KG1 (cell line): ENCODE measurements at regions not wholly inside any gene's neighbourhood (a gene's known extent, or its start where the extent isn't known, plus 50 kb on each side); places are given as distances from the start of the nearest gene placed in this dataset.

Source experiments
- DNase-seq: peaks from one replicate; lab custom pipeline; 2025; lab: John Stamatoyannopoulos, UW

DNA sequence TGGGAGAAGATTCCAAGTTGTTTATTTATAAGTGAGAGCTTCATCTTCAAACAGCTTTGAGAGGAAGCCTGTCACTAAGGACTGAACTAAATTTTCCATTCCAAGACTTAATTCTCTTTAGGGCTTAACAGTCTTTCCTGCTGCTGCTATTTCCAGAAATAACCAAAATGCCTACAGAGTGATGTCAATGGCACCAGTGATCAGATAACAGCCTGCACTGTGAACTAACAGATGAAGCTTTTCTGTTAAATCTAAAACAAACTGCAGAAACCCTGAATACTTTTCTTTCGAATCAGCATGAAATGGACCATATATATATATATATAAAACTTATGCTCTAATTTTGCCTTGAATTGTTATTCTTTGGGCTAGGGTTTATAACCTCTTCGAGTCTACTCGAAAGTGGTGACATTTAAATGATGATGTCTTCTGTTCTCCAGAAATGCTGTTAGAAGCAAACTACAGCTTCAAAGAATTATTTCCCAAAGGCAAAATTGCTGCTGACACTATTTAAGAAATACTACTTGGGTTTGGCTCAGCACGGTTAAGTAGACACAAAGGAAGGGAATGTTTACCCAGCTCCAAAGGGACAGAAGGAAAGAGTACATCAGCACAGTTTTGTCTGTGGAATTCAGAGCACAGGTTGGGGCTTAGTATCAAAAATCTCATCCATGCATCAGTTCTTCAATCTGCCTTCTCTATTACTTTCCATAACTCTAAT lies 238.5 kb upstream of the LRRN1 start:
- no peak for DNase-seq

DNA sequence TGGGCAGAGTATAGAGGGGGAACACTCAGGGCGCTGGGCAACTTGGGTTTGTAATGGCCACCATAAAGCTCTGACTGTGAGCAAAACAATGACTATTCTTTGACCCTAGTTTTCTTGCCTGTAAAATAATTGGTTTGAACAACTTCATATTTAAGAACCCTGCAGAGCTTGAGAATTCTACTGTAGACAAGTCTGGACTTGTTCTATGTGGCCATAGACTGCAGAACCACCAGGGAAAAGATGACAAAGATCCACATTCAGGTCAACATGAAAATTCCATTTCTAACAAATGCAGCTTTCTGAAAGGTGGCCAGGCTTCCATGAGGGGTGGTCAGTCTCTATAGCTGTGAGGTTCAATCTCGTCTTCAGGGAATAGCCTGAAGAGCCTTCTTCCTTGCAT lies 239.4 kb upstream of the LRRN1 start:
- no peak for DNase-seq

DNA sequence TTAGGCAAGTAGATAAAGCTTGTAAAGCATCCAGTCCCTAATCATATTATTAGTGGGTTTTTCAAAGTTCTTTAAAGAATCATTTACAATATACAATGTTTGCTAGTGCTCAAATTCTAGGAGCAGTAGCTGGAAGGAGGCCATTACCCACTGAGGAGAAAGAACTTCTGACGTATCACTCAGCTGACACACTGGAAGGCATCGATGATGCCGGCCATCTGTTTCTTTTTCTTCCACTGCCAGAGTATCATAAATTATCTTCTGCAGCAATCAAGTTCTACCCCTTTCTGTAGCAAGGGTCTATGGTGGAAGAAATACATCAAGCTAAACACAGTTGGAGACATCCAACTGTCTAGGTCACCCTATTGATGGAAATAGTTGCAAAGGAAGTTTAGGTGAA lies 243.2 kb upstream of the LRRN1 start:
- DNase-seq = no peak

DNA sequence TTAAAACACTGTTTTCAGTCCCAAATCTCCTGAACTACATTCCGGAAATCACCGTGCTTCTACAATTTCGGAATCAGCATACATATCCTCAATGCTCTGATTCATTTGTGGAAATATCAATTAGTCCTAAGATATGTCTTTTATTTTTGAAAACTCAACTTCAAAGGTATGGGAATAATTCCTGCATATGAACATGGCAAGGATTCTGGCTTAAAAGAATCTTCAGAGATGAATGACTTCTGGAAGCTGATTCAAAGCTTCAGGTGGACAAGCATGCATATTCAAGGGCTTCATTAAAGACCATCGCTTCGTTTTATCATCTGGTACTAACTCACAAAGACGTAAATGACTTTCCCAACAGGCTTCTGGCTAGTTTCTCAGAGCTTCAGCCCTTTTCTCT lies 246.0 kb upstream of the LRRN1 start:
- DNase-seq = no peak

DNA sequence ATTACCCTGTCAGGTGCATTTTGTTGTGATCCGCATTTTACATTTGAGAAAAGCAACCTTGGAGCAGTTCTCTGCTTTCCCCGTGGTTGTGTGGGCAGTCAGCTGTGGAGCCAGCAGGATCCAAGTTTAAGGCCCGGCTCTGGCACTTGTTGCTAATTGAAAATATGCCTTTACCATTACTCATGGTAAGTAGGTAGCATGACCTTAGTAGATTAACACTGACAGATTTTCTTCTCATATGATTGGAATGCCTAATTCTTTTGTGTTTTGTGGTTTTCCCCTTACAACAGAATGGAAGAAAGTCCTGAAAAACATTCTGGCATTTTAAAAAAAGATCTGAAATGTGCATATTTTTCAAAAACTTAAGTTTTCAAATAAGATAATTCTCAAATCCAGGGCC lies 246.5 kb upstream of the LRRN1 start:
- no peak for DNase-seq

DNA sequence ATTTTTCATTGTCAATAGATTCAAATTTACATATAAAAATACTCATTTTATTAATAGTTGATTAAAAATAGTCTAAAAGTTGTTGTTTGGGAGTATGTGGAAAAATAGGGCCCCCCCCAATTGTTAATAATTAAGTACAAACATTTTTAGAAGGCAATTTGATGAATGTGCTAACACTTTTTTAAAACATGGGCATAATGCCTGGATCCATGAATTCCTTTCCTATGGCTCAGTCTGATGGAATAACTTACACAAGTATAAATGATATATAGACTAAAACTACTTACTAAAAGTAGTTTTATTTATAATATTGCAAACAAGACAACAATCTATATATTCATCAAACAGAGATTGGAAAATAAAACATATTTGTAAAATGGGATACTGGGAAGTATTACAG lies 247.2 kb upstream of the LRRN1 start:
- no peak for DNase-seq

DNA sequence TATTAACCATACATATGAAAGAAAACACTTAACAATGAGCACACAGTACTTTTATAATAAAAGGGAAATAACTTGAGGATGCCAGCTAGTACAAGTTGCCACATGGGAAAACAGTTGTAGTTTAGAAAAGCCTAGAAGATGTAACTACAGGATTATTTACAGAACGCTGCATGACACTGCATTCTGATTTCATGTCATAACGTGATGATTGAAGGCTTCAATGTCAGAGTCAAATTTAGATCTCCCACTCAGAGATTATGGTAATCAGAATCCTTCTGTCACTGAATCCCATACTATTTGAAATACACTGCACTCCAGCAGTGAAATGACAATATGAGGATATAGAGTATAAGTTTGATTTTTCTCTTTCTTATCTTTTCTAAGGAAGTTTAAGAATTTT lies 253.9 kb upstream of the LRRN1 start:
- no peak for DNase-seq

DNA sequence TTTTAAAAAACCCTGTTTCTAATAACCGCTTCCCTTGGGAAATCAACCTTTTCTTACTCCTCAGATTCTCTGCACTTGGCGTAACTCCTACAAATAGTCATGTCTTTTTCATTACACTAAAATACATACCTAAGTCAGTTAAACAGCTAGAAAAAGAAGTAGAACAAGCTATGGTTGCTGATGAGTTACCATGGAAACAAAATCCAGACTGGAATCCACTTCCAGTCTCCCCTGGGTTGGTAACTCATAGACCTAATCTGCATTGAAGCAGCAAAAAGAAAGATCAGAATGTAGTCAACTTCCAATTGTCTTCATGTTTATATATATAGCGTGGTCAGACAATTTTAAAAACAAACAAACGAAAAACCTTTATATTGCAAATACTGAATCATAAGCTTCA lies 260.8 kb upstream of the LRRN1 start:
- DNase-seq = no peak

DNA sequence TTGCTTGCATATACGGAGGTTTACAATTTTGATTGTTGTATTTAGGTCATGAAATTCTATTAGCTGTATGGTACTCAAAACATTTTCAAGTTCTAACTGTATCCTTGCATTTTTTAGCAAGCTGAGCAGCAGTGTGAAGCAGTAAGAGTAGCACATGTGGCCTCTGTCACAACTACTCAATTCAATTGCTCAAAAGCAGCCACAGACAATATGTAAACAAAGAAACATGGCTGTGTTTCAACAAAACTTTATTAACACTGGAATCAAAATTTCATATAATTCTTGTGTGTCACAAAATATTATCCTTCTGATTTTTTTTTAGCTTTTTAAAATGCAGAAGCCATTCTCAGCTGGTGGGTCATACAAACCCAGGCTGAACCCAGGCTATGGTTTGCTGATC lies 266.7 kb upstream of the LRRN1 start:
- DNase-seq = no peak

DNA sequence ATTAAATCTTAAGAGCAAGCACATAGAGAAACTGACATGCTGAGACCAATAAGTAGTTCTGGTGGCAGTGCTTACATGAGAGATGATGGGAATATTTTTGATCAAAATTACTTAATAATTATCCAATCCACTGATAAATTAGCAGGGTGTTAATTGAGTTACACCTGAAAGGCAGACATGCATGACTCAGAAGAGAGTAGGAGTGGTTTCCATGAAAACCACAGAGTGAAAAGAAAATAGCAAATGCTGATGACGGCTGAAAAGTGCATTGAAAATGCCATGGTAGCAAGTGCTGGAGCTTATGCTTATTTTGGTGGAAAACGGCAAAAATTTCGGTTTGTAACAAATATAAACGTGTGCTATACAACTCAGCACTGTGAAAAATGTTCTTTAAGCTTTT lies 267.8 kb upstream of the LRRN1 start:
- DNase-seq = no peak

DNA sequence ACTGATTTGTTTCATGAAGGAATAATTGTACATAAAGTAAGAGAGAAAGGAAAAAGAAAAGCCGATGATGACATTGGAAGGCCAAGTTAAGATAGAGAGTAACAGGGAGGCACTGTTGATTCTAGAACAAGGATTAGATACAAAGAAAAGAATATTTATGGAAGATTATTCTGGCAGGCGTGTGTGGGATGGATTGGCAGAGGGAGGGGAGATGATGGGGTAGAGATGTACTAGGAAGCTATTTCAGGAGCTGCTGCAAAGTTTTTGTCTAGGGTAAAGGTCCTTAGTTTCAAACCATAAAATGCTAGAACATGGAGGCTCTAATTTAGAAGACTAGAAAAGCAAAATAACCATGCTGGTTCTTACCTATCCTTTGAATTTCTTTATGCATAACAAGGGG lies 280.0 kb upstream of the LRRN1 start:
- no peak for DNase-seq

DNA sequence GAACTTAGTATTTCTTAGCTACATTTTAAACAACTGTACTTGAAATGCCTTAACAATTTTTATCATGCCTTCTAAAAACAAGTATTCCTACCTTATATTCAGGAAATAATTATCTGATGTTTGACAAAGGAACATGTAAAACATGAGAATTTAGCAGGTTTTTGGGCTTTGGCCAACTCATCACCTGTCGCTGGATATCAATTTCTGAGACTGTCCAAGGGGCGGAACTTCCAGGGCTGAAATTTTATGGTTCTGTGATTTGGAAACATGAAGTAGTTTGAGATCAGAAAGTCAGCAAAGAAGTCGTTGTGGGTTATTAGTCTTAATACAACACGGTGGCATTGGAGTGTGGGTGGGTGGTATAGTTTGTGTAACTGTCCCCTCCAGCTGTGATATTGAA lies 282.2 kb upstream of the LRRN1 start:
- DNase-seq = no peak

DNA sequence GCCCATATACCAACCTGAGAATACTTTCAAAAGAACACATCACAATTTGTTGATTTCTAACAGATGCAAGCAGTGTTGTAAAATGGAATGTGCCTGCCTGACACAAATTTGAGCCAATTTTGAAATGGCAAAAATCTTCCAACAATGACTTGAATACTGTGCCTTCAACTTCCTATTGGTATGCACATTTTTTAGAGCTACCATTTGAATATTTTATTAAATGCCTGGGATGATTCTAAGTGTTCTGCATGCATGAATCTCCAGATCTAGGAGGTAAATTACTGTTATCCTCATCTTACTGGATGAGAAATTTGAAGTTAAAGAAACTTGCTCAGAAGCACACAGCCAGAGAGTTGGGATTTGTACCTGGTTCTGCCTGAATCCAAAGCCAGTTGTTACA lies 282.8 kb upstream of the LRRN1 start:
- DNase-seq = no peak

DNA sequence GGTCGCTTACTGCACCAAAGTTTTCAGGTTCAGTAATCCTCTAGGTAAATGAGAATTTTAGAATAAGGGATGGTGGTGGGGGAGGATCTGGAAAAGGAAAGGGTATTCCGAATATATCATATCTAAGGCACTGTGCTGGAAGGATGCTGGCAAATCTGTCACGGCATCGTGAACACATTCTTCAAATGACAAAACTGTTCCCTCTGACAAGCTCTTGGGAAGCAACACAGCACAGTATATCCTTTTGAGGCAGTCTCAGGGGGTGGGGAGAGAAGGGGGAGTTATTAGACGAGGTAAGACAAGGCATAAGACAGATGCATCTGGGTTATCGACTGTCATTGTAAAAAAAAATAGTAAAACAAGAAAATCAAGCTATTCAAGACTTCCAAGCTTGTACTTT lies 289.6 kb upstream of the LRRN1 start:
- DNase-seq = no peak

DNA sequence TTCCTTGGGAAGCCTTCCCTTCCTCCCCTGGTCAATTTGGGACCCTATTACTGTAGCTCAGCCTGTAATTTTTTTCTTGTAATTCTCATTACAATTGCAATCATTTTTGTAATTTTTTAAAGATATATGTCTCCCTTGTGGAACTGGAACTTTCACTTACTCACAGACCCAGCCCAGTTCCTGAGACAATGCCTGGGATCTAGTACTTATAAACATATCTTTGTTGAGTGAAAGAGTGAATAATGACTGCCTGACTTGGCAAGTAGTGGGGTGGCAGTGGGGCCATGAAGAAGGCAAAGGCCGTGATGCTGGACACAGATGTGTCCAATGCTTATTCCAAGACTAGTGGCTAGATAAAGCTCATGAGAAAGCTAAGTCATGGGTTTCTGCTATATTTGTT lies 294.5 kb upstream of the LRRN1 start:
- DNase-seq = no peak

DNA sequence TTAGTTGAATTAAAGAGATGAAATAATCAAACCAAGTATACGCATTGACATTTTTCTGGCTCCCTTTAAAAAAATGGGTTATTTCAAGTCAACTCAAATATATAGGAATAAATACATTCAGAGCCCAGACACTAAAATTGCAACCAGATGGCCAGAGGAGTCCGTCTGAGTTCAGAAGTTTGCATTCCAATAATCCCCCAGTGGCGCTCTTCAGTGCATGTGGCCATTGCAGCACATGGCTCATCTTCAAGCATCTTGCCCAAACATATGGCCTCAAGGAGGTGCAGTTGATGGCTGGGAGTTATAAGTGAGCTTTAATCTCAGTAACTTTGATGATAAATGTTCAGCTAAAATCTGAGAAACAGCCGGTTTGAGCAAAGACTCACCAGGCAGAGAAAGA lies 295.8 kb upstream of the LRRN1 start:
- DNase-seq = no peak

DNA sequence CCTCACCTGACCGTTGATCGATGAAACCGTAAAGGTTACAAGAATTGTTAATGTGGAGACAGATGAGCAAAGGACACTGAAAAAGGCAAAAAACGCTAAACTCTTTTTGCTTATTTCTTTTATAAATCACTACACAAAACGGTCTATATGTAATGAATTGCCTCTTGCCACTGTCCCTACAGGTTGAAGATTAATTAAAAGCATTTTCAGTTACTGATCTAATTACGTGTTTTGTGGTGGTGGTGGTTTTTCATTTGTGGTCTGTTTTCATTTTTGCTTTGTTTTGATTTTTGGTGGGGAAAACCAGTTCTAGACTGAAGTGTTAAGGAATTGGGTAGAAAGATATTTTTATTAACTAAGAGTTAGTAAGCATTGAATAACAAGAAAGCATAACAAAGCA lies 299.2 kb upstream of the LRRN1 start:
- DNase-seq = no peak

DNA sequence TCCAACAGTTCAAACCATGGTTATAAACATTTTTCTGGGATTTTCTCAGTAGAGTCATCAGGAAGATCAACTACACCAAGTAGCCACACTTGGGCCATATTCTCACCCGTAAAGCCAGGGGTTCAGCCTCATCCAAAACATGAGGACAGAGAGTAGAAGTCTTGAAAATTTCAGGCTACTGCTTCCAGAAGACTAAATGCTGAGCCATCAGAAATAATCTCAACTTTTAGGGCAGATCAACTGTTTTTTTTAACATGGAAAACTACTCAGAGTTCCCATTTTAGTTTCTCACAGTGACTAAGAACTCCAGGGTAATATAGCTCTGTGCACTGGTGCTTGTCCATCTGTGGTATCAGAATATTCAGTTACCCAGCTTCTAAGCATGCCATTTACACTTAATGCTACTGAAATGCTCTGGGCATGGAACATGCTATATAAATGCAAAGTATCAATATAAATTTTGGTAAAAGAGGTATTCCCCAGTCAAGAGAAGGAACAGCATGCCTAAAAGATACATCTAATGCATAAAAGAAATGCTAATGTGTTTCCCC lies 300.1 kb upstream of the LRRN1 start:
- no peak for DNase-seq

DNA sequence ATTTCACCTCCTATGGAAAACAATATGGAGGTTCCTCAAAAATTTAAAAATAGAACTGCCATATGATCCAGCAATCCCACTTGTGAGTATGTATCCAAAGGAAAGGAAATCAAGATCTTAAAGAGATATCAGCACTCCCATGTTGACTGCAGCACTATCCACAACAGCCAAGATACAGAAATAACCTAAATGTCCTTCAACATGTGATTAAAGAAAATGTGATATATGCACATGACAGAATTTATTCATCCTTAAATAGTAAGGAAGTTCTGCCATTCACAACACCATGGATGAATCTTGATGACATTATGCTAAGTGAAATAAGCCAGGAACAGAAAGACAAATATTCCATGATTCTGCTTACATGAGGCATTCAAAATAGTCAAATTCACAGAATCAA lies 303.6 kb upstream of the LRRN1 start:
- DNase-seq = no peak

DNA sequence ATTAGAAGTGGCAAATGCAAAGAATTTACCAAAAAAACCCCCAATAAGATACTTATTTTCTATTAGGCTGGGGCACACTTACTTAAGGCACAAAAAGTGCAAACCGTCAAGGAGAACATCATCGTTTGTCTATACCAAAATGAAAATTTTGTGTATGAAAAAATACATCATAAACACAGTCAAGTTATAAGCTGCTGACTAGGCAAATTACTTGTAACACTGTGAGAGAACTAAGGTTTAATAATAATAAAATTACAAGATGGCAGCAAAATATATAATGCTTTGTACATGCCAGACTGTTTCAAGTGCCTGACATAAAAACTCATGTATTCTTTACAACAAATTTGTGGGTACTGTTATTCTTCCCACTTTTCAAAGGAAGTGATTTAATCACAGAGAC lies 297.2 kb upstream of the CRBN start:
- DNase-seq = no peak

DNA sequence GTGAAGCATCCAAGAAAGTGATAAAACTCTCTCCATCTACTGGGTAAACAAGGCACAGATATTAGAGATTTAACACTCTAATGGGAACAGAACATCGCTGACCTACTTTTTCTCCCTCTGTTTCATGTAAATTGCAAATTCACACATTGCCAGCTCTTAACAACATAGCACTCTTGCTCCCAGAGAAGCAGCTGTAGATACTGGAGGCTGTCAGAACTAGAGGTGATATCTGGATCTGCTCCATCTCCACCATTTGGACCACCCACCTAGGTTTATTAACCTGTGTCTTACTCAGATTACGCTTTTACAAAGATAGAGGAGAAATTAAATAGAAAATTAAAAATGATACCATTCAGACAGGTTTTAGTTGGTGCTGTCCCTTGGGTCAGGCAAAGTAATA lies 289.1 kb upstream of the CRBN start:
- no peak for DNase-seq

DNA sequence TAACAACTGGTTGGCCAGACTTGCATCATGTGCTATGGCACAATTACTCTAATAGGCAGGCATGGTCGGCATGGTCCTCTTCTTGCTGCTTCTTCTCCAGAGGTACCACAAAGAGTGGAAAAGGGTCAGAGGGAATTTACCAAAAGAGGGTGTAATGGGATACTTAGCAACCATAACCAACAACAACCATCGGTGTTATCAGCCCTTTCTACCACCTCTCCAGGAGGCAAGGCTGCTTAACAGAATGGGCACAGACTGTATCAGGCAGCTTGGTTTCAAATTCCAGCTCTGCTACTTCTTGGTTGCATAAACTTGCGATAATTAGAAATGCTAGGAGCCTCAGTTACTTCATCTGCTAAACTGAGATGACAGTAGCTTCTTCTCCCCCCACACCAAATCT lies 284.6 kb upstream of the CRBN start:
- no peak for DNase-seq

DNA sequence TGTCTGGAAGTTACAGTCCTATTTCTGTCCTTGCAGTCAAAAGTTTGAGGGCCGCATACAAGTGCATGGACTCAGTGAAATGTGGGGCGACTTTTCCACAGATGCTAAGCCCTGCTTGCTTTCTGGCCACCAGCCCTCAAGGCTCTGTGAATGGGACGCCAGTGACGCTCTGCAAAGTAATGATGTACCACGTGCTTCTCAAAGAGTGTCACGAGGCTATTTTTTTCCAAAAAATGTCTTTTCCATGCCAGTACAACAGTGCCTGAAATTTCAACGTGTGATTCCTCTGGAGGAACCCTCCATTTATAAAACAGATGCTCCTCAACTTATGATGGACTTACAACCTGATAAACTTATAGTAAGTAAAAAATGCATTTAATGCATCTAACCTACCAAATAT lies 281.8 kb upstream of the CRBN start:
- DNase-seq = no peak

DNA sequence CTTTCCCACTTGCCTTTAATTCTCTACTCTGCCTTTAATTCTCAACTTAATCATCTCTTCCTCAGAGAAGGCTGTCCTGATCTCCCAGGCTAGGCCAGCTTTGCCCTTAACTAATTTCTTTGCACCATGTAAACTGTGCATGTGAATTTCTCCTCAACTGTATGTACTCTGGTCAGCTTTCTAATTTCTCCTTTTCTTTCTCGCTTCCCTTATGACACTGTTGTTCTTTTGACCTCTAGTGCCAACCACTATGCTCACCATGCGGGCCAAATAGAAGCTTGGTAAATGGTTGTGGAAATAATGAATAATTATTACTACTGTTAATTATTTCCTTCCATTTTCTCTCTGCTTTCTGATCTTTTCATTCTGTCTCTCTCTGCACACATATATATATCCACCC lies 269.0 kb upstream of the CRBN start:
- DNase-seq = no peak

DNA sequence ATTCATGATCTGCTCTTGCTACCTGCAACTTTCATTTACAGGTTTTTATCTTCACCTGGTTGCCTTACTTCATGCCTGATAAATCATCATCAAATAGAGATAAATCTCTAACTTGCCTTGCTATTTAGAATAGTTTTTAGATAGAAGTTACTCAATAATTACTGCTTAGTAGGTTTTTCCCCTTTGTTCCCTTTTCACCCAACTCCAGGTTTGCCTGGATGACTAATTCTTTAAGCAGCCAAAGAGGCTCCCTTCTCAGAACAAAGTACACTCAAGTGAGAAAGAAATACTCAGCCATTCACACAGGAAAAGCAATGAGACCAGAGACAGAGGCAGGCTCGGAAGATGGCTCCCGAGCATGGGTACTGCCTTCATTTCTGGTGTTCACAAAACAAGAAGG lies 268.1 kb upstream of the CRBN start:
- no peak for DNase-seq
